Prostate gland (tissue), 2 donors: ENCODE measurements at regions not wholly inside any gene's neighbourhood (a gene's known extent, or its start where the extent isn't known, plus 50 kb on each side); places are given as distances from the start of the nearest gene placed in this dataset.
A peak's percentile ranks its signal among the peaks of the same experiment; 100 is the strongest.

Source experiments
- DNase-seq: peaks from one replicate; pipeline ENCODE4 v3.0.0-alpha.2; 2019; ENCODE audit warnings: low spot score
- H3K27ac ChIP-seq, 2 donors: fragments of 200-600 bp; sonication (generic); 2 replicates each; pipeline ENCODE4 v1.5.1; 2017 to 2019
- H3K27me3 ChIP-seq: fragments of 200-600 bp; sonication (generic); replicated peaks from 2 replicates; pipeline ENCODE4 v1.5.1; 2019; ENCODE audit not compliant: insufficient read depth
- H3K36me3 ChIP-seq, 2 donors: fragments of 200-600 bp; sonication (generic); 1 replicate in 1 of 2; 2 replicates in 1 of 2; pipeline versions ENCODE4 v1.5.1 to v1.8.1; 2017 to 2019
- H3K4me1 ChIP-seq: fragments of 200-600 bp; sonication (generic); replicated peaks from 2 replicates; pipeline ENCODE4 v1.5.1; 2019
- H3K4me3 ChIP-seq, 2 donors: fragments of 200-600 bp; sonication (generic); 2 replicates each; pipeline ENCODE4 v1.5.1; 2017 to 2019
- H3K9me3 ChIP-seq: fragments of 200-600 bp; sonication (generic); 2 replicates; pipeline ENCODE4 v1.5.1; 2017
- POLR2A ChIP-seq: fragments of 450-650 bp; IDR thresholded peaks from one replicate; pipeline ENCODE4 v1.6.1; 2016; ENCODE audit warnings: antibody characterized with exemption, mild to moderate bottlenecking
- POLR2AphosphoS5 ChIP-seq: sonication (generic); formaldehyde crosslinking; IDR thresholded peaks from one replicate; pipeline ENCODE4 v1.6.1; 2017; ENCODE audit warnings: antibody characterized with exemption
- WGBS: methylation state at CpG from one replicate; pipeline ENCODE4 v1.1.5; 2018; 5-methylcytosine and 5-hydroxymethylcytosine counted together
- intact Hi-C: fragments of 100-400 bp; cut with DNase I; formaldehyde crosslinking; loops from one replicate; pipeline ENCODE4 v1.14.2; 2022
- TF ChIP-seq, protein P1 (sequence below), 4 experiments: fragments of 200-600 bp in 2 of 4; fragments of 450-650 bp in 2 of 4; sonication (generic) in 2 of 4; IDR thresholded peaks; 1 replicate in 3 of 4; 2 replicates in 1 of 4; pipeline ENCODE4 v1.5.1; 2016 to 2019; ENCODE audit warnings: antibody characterized with exemption in 4 of 4, mild to moderate bottlenecking in 2 of 4, moderate library complexity in 2 of 4

- H3K27me3 ChIP-seq: no peaks in the 10 kb centered on the region
- DNase-seq: no peak
- no peaks in the 10 kb centered on the region for H3K36me3 ChIP-seq
- WGBS: 50% methylated on average over 1 of the region's 1 CpG
- TF ChIP-seq, protein P1, sequence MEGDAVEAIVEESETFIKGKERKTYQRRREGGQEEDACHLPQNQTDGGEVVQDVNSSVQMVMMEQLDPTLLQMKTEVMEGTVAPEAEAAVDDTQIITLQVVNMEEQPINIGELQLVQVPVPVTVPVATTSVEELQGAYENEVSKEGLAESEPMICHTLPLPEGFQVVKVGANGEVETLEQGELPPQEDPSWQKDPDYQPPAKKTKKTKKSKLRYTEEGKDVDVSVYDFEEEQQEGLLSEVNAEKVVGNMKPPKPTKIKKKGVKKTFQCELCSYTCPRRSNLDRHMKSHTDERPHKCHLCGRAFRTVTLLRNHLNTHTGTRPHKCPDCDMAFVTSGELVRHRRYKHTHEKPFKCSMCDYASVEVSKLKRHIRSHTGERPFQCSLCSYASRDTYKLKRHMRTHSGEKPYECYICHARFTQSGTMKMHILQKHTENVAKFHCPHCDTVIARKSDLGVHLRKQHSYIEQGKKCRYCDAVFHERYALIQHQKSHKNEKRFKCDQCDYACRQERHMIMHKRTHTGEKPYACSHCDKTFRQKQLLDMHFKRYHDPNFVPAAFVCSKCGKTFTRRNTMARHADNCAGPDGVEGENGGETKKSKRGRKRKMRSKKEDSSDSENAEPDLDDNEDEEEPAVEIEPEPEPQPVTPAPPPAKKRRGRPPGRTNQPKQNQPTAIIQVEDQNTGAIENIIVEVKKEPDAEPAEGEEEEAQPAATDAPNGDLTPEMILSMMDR (IDR thresholded peaks at IDR 0.05): no peak
- TF ChIP-seq POLR2A: no peak
- TF ChIP-seq POLR2AphosphoS5: no peak
- H3K4me3 ChIP-seq: no peak overlapping the region
- H3K4me1 ChIP-seq: no peaks in the 10 kb centered on the region
- intact Hi-C loops: no loop called here
- H3K9me3 ChIP-seq: no peaks in the 10 kb centered on the region
- H3K27ac ChIP-seq: no peak overlapping the region
These were observed 291.4 kb downstream of the KLF6 start for GRCh38 chr10:3493621-3494020.

DNA sequence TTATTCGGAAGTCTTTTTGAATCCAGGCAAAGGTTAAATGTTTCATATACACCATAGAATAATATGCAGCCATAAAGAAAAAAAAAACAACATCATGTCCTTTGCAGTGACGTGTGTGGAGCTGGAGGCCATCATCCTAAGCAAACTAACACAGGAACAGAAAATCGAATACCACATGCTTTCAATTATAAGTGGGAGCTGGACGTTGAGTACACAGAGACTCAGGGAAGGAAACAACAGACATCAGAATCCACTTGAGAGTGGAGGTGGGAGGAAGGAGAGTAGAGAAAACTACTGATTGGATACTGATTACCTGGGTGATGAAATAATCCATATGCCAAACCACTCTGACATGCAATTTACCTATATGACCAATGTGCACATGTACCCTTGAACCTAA lies 293.4 kb downstream of the KLF6 start:
- intact Hi-C loops: no loop called here
- 73% methylated on average over 4 of the region's 4 CpGs for WGBS
- no peaks in the 10 kb centered on the region for H3K27me3 ChIP-seq

DNA sequence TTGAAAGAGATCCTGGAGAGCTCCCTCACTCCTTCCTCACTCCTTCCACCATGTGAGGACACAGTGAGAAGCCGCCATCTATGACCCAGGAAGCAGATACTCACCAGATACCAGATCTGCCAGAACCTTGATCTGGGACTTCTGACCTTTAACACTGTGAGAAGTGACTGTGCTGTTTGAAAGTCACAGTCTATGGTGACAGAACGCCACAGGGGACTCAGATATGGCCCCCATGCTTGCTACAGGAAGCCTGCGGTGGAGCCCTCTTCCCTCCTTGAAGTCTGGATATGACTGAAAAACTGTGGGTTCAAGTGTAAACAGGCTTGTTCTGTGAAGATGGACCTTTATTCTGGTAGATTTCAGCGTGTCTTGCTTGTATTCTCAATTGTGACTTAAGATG lies 297.8 kb downstream of the KLF6 start:
- intact Hi-C loops: loop anchor here (10.0 kb wide), 1 partner anchor 232 kb away; no protein-coding TSS in a partner anchor
- no peak for DNase-seq
- TF ChIP-seq, protein P1 (IDR thresholded peaks at IDR 0.05): no peak
- TF ChIP-seq POLR2A (no peak), POLR2AphosphoS5 (no peak)
- Histone ChIP-seq H3K4me3 (no peak overlapping the region), H3K9me3 (no peaks in the 10 kb centered on the region), H3K36me3 (no peaks in the 10 kb centered on the region), H3K27ac (no peak overlapping the region), H3K27me3 (no peaks in the 10 kb centered on the region), H3K4me1 (no peaks in the 10 kb centered on the region)
- WGBS: 82% methylated on average over 4 of the region's 4 CpGs

More for the DNA sequence above, 293.4 kb downstream of the KLF6 start:
- no peaks in the 10 kb centered on the region for H3K36me3 ChIP-seq
- no peak overlapping the region for H3K4me3 ChIP-seq
- H3K4me1 ChIP-seq: no peaks in the 10 kb centered on the region
- no peaks in the 10 kb centered on the region for H3K9me3 ChIP-seq
- H3K27ac ChIP-seq: no peak overlapping the region
- DNase-seq: no peak
- TF ChIP-seq, protein P1 (IDR thresholded peaks at IDR 0.05): no peak
- no peak for TF ChIP-seq POLR2A
- no peak for TF ChIP-seq POLR2AphosphoS5

GRCh38 chr10:3486346-3487065 lies 298.5 kb downstream of the KLF6 start:
- peak; percentile 91 for DNase-seq
- 39% methylated on average over 12 of the region's 12 CpGs for WGBS
- H3K27me3 ChIP-seq: no peaks in the 10 kb centered on the region
- TF ChIP-seq POLR2AphosphoS5: peak; percentile 82
- TF ChIP-seq POLR2A: no peak
- TF ChIP-seq, protein P1 (IDR thresholded peaks at IDR 0.05): peak in 2 of 4 experiments; percentile 17 to 37
- H3K9me3 ChIP-seq: no peaks in the 10 kb centered on the region
- no peaks in the 10 kb centered on the region for H3K4me1 ChIP-seq
- intact Hi-C loops: loop anchor here (10.0 kb wide), 1 partner anchor 232 kb away; no protein-coding TSS in a partner anchor
- H3K4me3 ChIP-seq: no peak overlapping the region
- no peaks in the 10 kb centered on the region for H3K36me3 ChIP-seq
- H3K27ac ChIP-seq: peak overlapping the region; percentile 16 to 50
